ENCODE measurements at regions not wholly inside any gene's neighbourhood (a gene's known extent, or its start where the extent isn't known, plus 50 kb on each side); places are given as distances from the start of the nearest gene placed in this dataset.

GRCh38 chr6:137795501-137795900, 71.6 kb upstream of the TNFAIP3 start:
- dilution Hi-C loops (cut with HindIII; ENCODE audit: low sequenced_read_pairs, unreplicated experiment): no loop called here
- no peaks in the 10 kb centered on the region for H3K79me1 ChIP-seq (ENCODE audit: low read depth in 1 of 2, low read length in 2 of 2)
- no peak overlapping the region for H2AK9ac ChIP-seq (replicated peaks; ENCODE audit: low read depth, low read length, poor library complexity)
- DNase-seq (no peak), ATAC-seq (ENCODE audit: low read depth) (no peak)
- no peak overlapping the region for H3K56ac ChIP-seq (ENCODE audit: extremely low read depth, insufficient read depth, low read length)
- ChIA-PET POLR2A (ENCODE audit: unreplicated experiment) (no interaction called here), CTCF (interaction anchor here (0.6 kb wide), 1 partner anchor 14 kb away, joined by 8 read pairs; no protein-coding TSS in a partner anchor)
- H3K9ac ChIP-seq (ENCODE audit: low read depth, low read length): no peak overlapping the region
- H3K27me3 ChIP-seq (ENCODE audit: control insufficient read depth, insufficient read depth, low read length): no peaks in the 10 kb centered on the region
- no peak overlapping the region for H3K4me3 ChIP-seq (ENCODE audit: insufficient read depth, low read depth, low read length)
- H3K9me3 ChIP-seq (ENCODE audit: control insufficient read depth, insufficient read depth, low read length): no peaks in the 10 kb centered on the region
- H3K18ac ChIP-seq (ENCODE audit: low read depth, low read length): no peak overlapping the region
- no peak overlapping the region for H3K23ac ChIP-seq (ENCODE audit: low read depth, low read length)
- H3K14ac ChIP-seq (replicated peaks; ENCODE audit: low read depth, low read length): no peak overlapping the region
- H3K36me3 ChIP-seq (ENCODE audit: control insufficient read depth, insufficient read depth, low read length): no peaks in the 10 kb centered on the region
- no peak overlapping the region for H2AFZ ChIP-seq (replicated peaks; ENCODE audit: low read length, poor library complexity)
- no CpG with 5 or more reads among the region's 3 CpGs for whole genome bisulfite sequencing, 2 experiments (ENCODE audit: extremely low coverage in 2 of 2, insufficient read length in 1 of 2)
- H2BK5ac ChIP-seq (ENCODE audit: low read depth, low read length, poor library complexity, severe bottlenecking): no peak overlapping the region
- no peak overlapping the region for H3K4ac ChIP-seq (ENCODE audit: low read depth, low read length)
- H4K8ac ChIP-seq (ENCODE audit: low read depth in 2 of 2, low read length in 2 of 2): no peak overlapping the region
- no peak overlapping the region for H4K5ac ChIP-seq (ENCODE audit: low read depth, low read length)
- H3K9me1 ChIP-seq (ENCODE audit: insufficient read depth, low read length): 0 out of 2 replicates have a peak, but pooled peaks cover 7% of the 10 kb centered on the region
- H3K4me1 ChIP-seq (ENCODE audit: control insufficient read depth, insufficient read depth, low read length): no peaks in the 10 kb centered on the region; the same call in 1 of the 2 replicates
- intact Hi-C loops (cut with micrococcal nuclease): no loop called here
- H2AK5ac ChIP-seq (ENCODE audit: low read depth, low read length): no peak overlapping the region
- H4K91ac ChIP-seq (ENCODE audit: insufficient read depth, low read depth, low read length): no peak overlapping the region
- BruUV-seq (replicated peaks): no TSS peak
- no peak overlapping the region for H3K4me2 ChIP-seq (ENCODE audit: low read depth, low read length)
- in situ Hi-C loops (cut with MboI; ENCODE audit: low sequenced_read_pairs): no loop called here
- no peak overlapping the region for H3K27ac ChIP-seq (ENCODE audit: insufficient read depth, low read length)
- TF ChIP-seq CHD1 (IDR thresholded peaks at IDR 0.05; ENCODE audit: low read depth, low read length) (no peak), CEBPB (IDR thresholded peaks at IDR 0.05; ENCODE audit: low read depth, low read length) (no peak), BHLHE40 (IDR thresholded peaks at IDR 0.05; ENCODE audit: low read depth, low read length) (no peak), POLR2A (IDR thresholded peaks at IDR 0.05; ENCODE audit: low read depth, low read length) (no peak), FOS (IDR thresholded peaks at IDR 0.05; ENCODE audit: low read depth, low read length) (no peak), NFE2L2 (IDR thresholded peaks at IDR 0.05; ENCODE audit: low read depth, low read length) (no peak), MXI1 (IDR thresholded peaks at IDR 0.05; ENCODE audit: borderline replicate concordance, low read depth, low read length) (no peak), RAD21 (IDR thresholded peaks at IDR 0.05; ENCODE audit: low read length) (no peak), MAFK (IDR thresholded peaks at IDR 0.05; ENCODE audit: low read depth, low read length) (no peak), USF2 (IDR thresholded peaks at IDR 0.05; ENCODE audit: low read depth, low read length) (no peak), RCOR1 (IDR thresholded peaks at IDR 0.05; ENCODE audit: insufficient replicate concordance, low read length) (no peak), MAZ (IDR thresholded peaks at IDR 0.05; ENCODE audit: borderline replicate concordance, low read depth, low read length) (no peak), SMC3 (IDR thresholded peaks at IDR 0.05; ENCODE audit: low read depth, low read length) (no peak), RFX5 (IDR thresholded peaks at IDR 0.05; ENCODE audit: low read depth, low read length) (no peak), CTCF (conservative IDR thresholded peaks at IDR 0.05; ENCODE audit: low read depth, low read length) (no peak)
- TF ChIP-seq, protein P1, sequence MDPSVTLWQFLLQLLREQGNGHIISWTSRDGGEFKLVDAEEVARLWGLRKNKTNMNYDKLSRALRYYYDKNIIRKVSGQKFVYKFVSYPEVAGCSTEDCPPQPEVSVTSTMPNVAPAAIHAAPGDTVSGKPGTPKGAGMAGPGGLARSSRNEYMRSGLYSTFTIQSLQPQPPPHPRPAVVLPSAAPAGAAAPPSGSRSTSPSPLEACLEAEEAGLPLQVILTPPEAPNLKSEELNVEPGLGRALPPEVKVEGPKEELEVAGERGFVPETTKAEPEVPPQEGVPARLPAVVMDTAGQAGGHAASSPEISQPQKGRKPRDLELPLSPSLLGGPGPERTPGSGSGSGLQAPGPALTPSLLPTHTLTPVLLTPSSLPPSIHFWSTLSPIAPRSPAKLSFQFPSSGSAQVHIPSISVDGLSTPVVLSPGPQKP (IDR thresholded peaks at IDR 0.05; ENCODE audit: borderline replicate concordance, low read depth, low read length): no peak
- no peak overlapping the region for H2BK120ac ChIP-seq (ENCODE audit: low read depth, low read length)
- no peak overlapping the region for H2BK20ac ChIP-seq (ENCODE audit: low read depth, low read length)
- no peaks in the 10 kb centered on the region for H4K20me1 ChIP-seq (ENCODE audit: insufficient read depth, low read length)
- no peak overlapping the region for H2BK15ac ChIP-seq (ENCODE audit: low read depth, low read length)
